Stimulated activated CD8-positive, alpha-beta memory T cell treated with anti-CD3 and anti-CD28 coated beads, Interleukin-15, amount 100 ng/mL, for 48 hours (primary cell): ENCODE measurements at regions not wholly inside any gene's neighbourhood (a gene's known extent, or its start where the extent isn't known, plus 50 kb on each side); places are given as distances from the start of the nearest gene placed in this dataset.
"Not testable (repeated sequence)": the region's sequence is repeated elsewhere in the genome, so short reads cannot be mapped to it uniquely, and the experiment has no call there.

ENCODE experiments used
- DNase-seq, 2 donors: peaks; one replicate each; pipeline ENCODE4 v3.0.0-alpha.2; 2020; ENCODE audit warnings: low read depth in 2 of 2

GRCh38 chr14:21912367-21912766, 238.7 kb upstream of the OR4E1 start:
- no peak for DNase-seq

GRCh38 chr14:21911877-21912276, 238.3 kb upstream of the OR4E1 start:
- DNase-seq = no peak

- no peak for DNase-seq
Observed at GRCh38 chr14:21910260-21910659, 236.6 kb upstream of the OR4E1 start.

GRCh38 chr14:21902561-21903181, 229.1 kb upstream of the OR4E1 start:
- no peak for DNase-seq

GRCh38 chr14:21894898-21895194, 221.2 kb upstream of the OR4E1 start:
- DNase-seq = not testable (repeated sequence)

- peak; percentile 19 to 26 for DNase-seq
Observed at GRCh38 chr14:21894003-21894897, 220.6 kb upstream of the OR4E1 start.

- no peak for DNase-seq
Observed at GRCh38 chr14:21891921-21892320, 218.3 kb upstream of the OR4E1 start.

- DNase-seq = no peak
Observed at GRCh38 chr14:21884995-21885394, 211.4 kb upstream of the OR4E1 start.

GRCh38 chr14:21882226-21882625, 208.6 kb upstream of the OR4E1 start:
- no peak for DNase-seq

GRCh38 chr14:21880918-21881317, 207.3 kb upstream of the OR4E1 start:
- no peak for DNase-seq

- no peak for DNase-seq
Observed at GRCh38 chr14:21875791-21876190, 202.2 kb upstream of the OR4E1 start.

- no peak for DNase-seq
Observed at GRCh38 chr14:21874946-21875345, 201.3 kb upstream of the OR4E1 start.

GRCh38 chr14:21874167-21874566, 200.5 kb upstream of the OR4E1 start:
- no peak for DNase-seq

- peak; percentile 54 to 64 for DNase-seq
Observed at GRCh38 chr14:21868442-21869046, 194.9 kb upstream of the OR4E1 start.

GRCh38 chr14:21867541-21867940, 193.9 kb upstream of the OR4E1 start:
- DNase-seq = no peak

GRCh38 chr14:21866479-21866878, 192.9 kb upstream of the OR4E1 start:
- DNase-seq = no peak

- no peak for DNase-seq
Observed at GRCh38 chr14:21863289-21863688, 189.7 kb upstream of the OR4E1 start.

- no peak for DNase-seq
Observed at GRCh38 chr14:21861153-21861552, 187.5 kb upstream of the OR4E1 start.

- DNase-seq = peak in 1 of 2 donors; percentile 11
Observed at GRCh38 chr14:21860172-21860571, 186.6 kb upstream of the OR4E1 start.

- no peak for DNase-seq
Observed at GRCh38 chr14:21852775-21853174, 179.2 kb upstream of the OR4E1 start.

GRCh38 chr14:21852061-21852664, 178.5 kb upstream of the OR4E1 start:
- DNase-seq = peak; percentile 36 to 47

- DNase-seq = not testable (repeated sequence)
Observed at GRCh38 chr14:21846902-21847301, 173.3 kb upstream of the OR4E1 start.
